RWPE1 (cell line): ENCODE measurements at regions not wholly inside any gene's neighbourhood (a gene's known extent, or its start where the extent isn't known, plus 50 kb on each side); places are given as distances from the start of the nearest gene placed in this dataset.

ENCODE experiments used
- CTCF ChIA-PET: fragments of 350-600 bp; sonication (Branson Sonifier 250); formaldehyde crosslinking; extraction: SDS; loops from one replicate; lab custom pipeline; 2021; lab: Yijun Ruan, JAX
- POLR2A ChIA-PET: fragments of 400-600 bp; formaldehyde crosslinking; extraction: SDS; loops from one replicate; lab custom pipeline; 2020; ENCODE audit warnings: antibody characterized with exemption; ENCODE audit not compliant: low non-redundant PET; lab: Yijun Ruan, JAX
- DNase-seq: peaks from one replicate; pipeline ENCODE4 v3.0.0; 2012; ENCODE audit warnings: low spot score
- H3K27ac ChIP-seq: fragments of 450-650 bp; 2 replicates; pipeline ENCODE4 v1.5.1; 2017
- TF ChIP-seq, protein P1 (sequence below): fragments of 450-650 bp; conservative IDR thresholded peaks from 2 replicates; pipeline ENCODE4 v1.5.1; 2017; ENCODE audit warnings: low read depth, mild to moderate bottlenecking

DNA sequence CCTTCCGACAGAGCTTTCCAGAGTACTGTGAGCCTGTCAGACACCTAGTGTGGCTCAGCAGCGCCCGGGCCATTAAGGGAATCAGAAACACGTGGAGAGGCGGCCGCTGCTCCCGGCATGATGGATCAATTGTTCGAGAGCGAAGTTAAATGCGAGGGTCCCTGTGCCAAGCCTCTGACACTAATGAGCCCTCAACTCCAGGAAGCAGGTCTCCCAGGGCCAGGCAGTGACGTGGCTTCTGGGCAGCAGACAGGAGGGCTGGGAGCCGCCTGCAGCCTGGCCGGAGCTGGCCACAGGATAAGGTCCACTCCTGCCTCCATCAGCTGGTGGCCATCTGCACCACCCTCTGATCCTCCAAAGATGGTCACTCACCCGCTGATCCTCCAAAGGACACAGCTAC lies 67.5 kb upstream of the CLDN14 start:
- ChIA-PET CTCF (no interaction called here), POLR2A (no interaction called here)
- TF ChIP-seq, protein P1, sequence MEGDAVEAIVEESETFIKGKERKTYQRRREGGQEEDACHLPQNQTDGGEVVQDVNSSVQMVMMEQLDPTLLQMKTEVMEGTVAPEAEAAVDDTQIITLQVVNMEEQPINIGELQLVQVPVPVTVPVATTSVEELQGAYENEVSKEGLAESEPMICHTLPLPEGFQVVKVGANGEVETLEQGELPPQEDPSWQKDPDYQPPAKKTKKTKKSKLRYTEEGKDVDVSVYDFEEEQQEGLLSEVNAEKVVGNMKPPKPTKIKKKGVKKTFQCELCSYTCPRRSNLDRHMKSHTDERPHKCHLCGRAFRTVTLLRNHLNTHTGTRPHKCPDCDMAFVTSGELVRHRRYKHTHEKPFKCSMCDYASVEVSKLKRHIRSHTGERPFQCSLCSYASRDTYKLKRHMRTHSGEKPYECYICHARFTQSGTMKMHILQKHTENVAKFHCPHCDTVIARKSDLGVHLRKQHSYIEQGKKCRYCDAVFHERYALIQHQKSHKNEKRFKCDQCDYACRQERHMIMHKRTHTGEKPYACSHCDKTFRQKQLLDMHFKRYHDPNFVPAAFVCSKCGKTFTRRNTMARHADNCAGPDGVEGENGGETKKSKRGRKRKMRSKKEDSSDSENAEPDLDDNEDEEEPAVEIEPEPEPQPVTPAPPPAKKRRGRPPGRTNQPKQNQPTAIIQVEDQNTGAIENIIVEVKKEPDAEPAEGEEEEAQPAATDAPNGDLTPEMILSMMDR, result no peak
- no peak overlapping the region for H3K27ac ChIP-seq
- no peak for DNase-seq

DNA sequence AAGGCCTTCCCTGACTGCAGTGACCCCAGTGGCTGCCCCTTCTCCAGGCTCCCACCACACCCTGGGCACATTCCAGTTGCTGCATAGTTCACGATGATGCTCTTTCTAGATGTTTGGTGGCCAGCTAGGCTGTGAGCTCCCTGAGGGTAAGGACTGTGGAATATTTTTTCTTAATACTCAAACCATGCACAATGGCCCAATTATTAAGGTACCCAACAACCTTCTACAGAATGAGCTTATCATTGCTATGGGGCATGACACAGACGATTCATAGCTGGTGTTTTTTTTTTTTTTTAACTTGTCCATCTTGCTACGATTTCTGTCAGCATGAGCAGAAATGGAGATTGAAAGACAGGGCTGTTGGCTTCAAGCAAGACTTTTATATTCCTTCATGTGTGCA lies 68.9 kb upstream of the CLDN14 start:
- DNase-seq, result no peak
- POLR2A ChIA-PET, result no interaction called here
- no peak overlapping the region for H3K27ac ChIP-seq
- CTCF ChIA-PET, result interaction anchor here (0.6 kb wide), 2 partner anchors 19 to 199 kb away, joined by 3 read pairs; no protein-coding TSS in a partner anchor
- TF ChIP-seq, protein P1, result no peak

DNA sequence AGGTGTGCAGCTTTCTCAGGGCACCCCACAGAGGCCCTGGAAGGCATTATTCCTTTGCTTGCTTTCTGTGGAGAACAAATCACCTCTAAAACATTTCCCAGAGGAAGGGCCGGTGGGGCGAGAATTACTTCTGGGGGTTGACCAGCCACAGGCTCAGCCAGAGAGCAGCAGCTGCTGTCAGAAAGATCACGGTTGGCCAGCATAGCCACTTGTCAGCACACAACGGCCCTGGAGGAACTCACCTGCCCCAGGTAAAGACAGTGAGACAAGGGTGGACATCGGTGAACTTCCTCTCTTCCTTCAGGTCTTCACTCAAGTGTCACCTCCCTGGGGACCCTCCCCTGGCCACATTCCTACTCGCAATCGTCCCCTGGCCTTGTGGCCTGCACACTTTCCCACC lies 69.5 kb upstream of the CLDN14 start:
- POLR2A ChIA-PET, result no interaction called here
- DNase-seq, result no peak
- CTCF ChIA-PET, result interaction anchor here (0.6 kb wide), 2 partner anchors 20 to 198 kb away, joined by 3 read pairs; no protein-coding TSS in a partner anchor
- H3K27ac ChIP-seq, result no peak overlapping the region
- TF ChIP-seq, protein P1, result no peak

DNA sequence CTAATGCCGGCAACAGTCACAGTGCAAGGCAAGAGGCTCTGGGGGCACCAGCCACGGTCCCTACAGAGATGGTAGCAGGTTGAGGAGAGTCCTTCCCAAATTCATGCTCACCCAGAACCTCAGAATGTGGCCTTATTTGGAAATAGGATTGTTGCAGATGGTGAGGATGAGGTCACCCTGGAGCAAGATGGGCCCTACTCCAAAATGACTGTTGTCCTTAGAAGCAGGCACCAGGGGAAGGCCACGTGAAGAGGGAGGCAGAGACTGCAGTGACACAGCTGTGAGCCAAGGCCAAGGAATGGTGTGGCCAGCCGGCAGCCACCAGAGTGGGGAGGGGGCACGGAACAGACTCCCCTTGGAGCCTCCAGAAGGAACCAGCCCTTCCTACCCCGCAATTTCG lies 70.8 kb upstream of the CLDN14 start:
- POLR2A ChIA-PET, result no interaction called here
- TF ChIP-seq, protein P1, result no peak
- no peak overlapping the region for H3K27ac ChIP-seq

DNA sequence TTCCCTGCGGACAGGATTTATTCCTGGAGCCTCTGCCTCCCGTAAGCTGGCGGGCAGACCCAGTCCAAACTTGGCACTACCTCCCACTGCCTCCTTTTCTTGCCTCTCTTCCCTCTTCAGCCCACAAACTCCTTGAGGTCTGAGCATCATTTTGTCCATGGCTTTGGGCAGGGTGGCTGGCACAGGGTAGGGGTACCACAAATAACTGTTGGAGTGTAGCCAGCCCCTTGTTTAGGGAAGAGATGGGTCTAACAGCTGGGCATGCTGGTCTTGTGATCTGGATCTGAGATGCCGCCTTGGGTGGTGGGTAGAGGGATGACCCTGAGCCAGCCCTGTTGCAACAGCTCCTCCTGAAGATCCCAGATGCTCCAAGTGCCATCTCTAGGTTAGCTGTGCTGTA lies 71.4 kb upstream of the CLDN14 start:
- ChIA-PET CTCF (interaction anchor here (0.7 kb wide), 1 partner anchor 199 kb away, joined by 3 read pairs; no protein-coding TSS in a partner anchor), POLR2A (no interaction called here)
- TF ChIP-seq, protein P1, result no peak
- no peak overlapping the region for H3K27ac ChIP-seq
- no peak for DNase-seq

More for the DNA sequence above, 70.8 kb upstream of the CLDN14 start:
- CTCF ChIA-PET, result no interaction called here
- DNase-seq, result no peak

DNA sequence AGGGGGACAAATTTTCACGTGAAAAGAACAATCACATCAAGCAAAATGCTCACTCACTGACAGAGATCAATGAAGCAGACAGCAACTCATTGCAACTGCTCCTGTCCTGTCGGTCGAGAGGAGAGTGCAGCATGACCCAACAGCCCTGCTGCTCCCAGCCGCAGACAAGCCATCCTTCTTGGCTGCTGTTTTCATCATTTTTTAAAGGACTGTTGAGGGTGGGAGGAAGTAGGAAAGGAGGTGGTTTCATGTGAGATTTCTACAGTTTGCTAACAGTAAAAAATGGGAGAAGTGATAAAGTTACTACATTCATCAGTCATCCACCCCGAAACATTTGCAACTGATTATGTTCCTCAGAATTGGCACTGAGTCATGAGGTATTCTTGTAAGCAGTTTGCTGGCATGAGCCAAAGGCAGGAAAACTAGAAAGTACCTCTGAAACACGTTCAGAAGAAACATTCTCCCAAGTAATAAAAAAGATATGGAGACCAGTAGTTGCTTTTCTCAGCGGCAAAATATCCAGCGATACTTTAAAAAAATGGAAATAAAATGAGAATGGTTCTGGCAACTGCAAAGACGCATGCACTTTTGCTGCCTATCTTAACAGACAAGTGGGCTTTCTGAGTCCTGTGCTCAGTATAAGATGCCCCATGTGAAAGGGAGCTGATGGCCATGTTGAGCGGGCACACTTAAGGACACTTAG lies 72.0 kb upstream of the CLDN14 start:
- TF ChIP-seq, protein P1, result no peak
- no peak for DNase-seq
- CTCF ChIA-PET, result interaction anchor here (0.7 kb wide), 1 partner anchor 199 kb away, joined by 3 read pairs; no protein-coding TSS in a partner anchor
- POLR2A ChIA-PET, result no interaction called here
- H3K27ac ChIP-seq, result no peak overlapping the region
